K562 (cell line): ENCODE measurements at regions not wholly inside any gene's neighbourhood (a gene's known extent, or its start where the extent isn't known, plus 50 kb on each side); places are given as distances from the start of the nearest gene placed in this dataset.

Experiments
- ATAC-seq: fragments of 200-7000 bp; cut with Tn5 transposase; 3 replicates; pipeline ENCODE4 v1.9.1; 2020; ENCODE audit warnings: moderate library complexity
- BruUV-seq: library from RNA; stranded (reverse); fragments of 400-500 nt; replicated peaks from 2 replicates; lab custom pipeline; 2021; lab: Mats Ljungman, UMichigan
- CTCF ChIA-PET: fragments of 300-600 bp; formaldehyde crosslinking; extraction: SDS; loops from one replicate; lab custom pipeline; 2021; ENCODE audit warnings: low intra/inter-chr PET ratio; lab: Yijun Ruan, JAX
- POLR2A ChIA-PET: fragments of 300-600, 350-650 bp; sonication (Branson Sonifier 250); formaldehyde crosslinking; extraction: SDS; loops from one replicate; lab custom pipeline; 2021; ENCODE audit warnings: antibody characterized with exemption, inconsistent platforms; lab: Yijun Ruan, JAX
- DNase-seq, 4 experiments: peaks; one replicate each; pipeline versions ENCODE4 v3.0.0 to v3.0.0-alpha.2; 2011 to 2018; ENCODE audit warnings: low spot score in 3 of 4, mixed read lengths in 3 of 4; ENCODE audit errors: extremely low read depth in 1 of 4
- FAIRE-seq: peaks from 2 replicates; lab custom pipeline; 2011; peaks lifted over from hg19 to GRCh38; lab: Jason Lieb, UNC
- H2AFZ ChIP-seq: 2 replicates; pipeline ENCODE4 v1.6.0; 2011; ENCODE audit warnings: low read depth, low read length, control low read depth, inconsistent platforms
- H3K27ac ChIP-seq: fragments of 200-600 bp; 3 replicates; pipeline ENCODE4 v1.8.0; 2011; ENCODE audit warnings: low read depth, mild to moderate bottlenecking, control low read depth, inconsistent platforms, low read length, moderate library complexity, mixed read lengths; ENCODE audit errors: extremely low read depth
- H3K27me3 ChIP-seq, 2 experiments: fragments of 300-600 bp in 1 of 2; 2 replicates in 1 of 2; 3 replicates in 1 of 2; pipeline versions ENCODE4 v1.6.0 to v1.8.0; 2011; ENCODE audit warnings: inconsistent platforms in 2 of 2, low read length in 2 of 2, mild to moderate bottlenecking in 1 of 2, mixed read lengths in 1 of 2, moderate library complexity in 1 of 2; ENCODE audit not compliant: control insufficient read depth in 2 of 2, insufficient read depth in 2 of 2
- H3K36me3 ChIP-seq: fragments of 300-600 bp; 3 replicates; pipeline ENCODE4 v1.8.0; 2011; ENCODE audit warnings: mild to moderate bottlenecking, low read length, inconsistent platforms; ENCODE audit not compliant: control insufficient read depth, insufficient read depth
- H3K4me1 ChIP-seq, 2 experiments: fragments of 200-600 bp in 1 of 2; replicated peaks in 1 of 2; 2 replicates in 1 of 2; 3 replicates in 1 of 2; pipeline versions ENCODE4 v1.5.1 to v1.8.0; 2011; ENCODE audit warnings: inconsistent platforms in 2 of 2, low read length in 2 of 2, mild to moderate bottlenecking in 1 of 2, mixed read lengths in 1 of 2, moderate library complexity in 1 of 2; ENCODE audit not compliant: control insufficient read depth in 2 of 2, insufficient read depth in 2 of 2
- H3K4me2 ChIP-seq: 2 replicates; pipeline ENCODE4 v1.6.1; 2011; ENCODE audit warnings: low read length, control low read depth, inconsistent platforms, mixed read lengths; ENCODE audit not compliant: insufficient read depth
- H3K4me3 ChIP-seq: fragments of 200-600 bp; sonication (generic), shearing (Covaris generic); 2 replicates; pipeline ENCODE4 v1.5.1; 2016; ENCODE audit warnings: control low read depth, inconsistent platforms
- H3K79me2 ChIP-seq: fragments of 200-600 bp; 3 replicates; pipeline ENCODE4 v1.8.0; 2011; ENCODE audit warnings: low read length, inconsistent platforms; ENCODE audit not compliant: control insufficient read depth, insufficient read depth
- H3K9ac ChIP-seq, 2 experiments: 2 replicates each; pipeline versions ENCODE4 v1.6.0 to v1.6.1; 2011; ENCODE audit warnings: low read depth in 2 of 2, low read length in 2 of 2, control low read depth in 1 of 2, inconsistent platforms in 1 of 2, mild to moderate bottlenecking in 1 of 2, mixed read lengths in 1 of 2; ENCODE audit not compliant: insufficient read depth in 1 of 2
- H3K9me1 ChIP-seq: one replicate; pipeline ENCODE4 v1.6.0; 2011; ENCODE audit warnings: inconsistent platforms, mild to moderate bottlenecking, low read length, moderate library complexity; ENCODE audit not compliant: control insufficient read depth, insufficient read depth
- H3K9me3 ChIP-seq: replicated peaks from 2 replicates; pipeline ENCODE4 v1.5.1; 2011; ENCODE audit warnings: low read depth, low read length, inconsistent platforms; ENCODE audit not compliant: control insufficient read depth, insufficient read depth
- H4K20me1 ChIP-seq: replicated peaks from 2 replicates; pipeline ENCODE4 v1.6.1; 2011; ENCODE audit warnings: low read length, inconsistent platforms, mixed read lengths; ENCODE audit not compliant: control insufficient read depth, insufficient read depth
- BDP1 ChIP-seq: IDR thresholded peaks from 3 replicates; pipeline ENCODE4 v1.6.1; 2011; ENCODE audit not compliant: insufficient read length, insufficient read depth
- CBX3 ChIP-seq, 2 experiments: IDR thresholded peaks; 1 replicate in 1 of 2; 2 replicates in 1 of 2; pipeline ENCODE4 v1.6.1; 2012; ENCODE audit warnings: inconsistent platforms in 2 of 2, low read length in 2 of 2, borderline replicate concordance in 1 of 2, control low read depth in 1 of 2
- COPS2 ChIP-seq: fragments of 450-650 bp; conservative IDR thresholded peaks from 2 replicates; pipeline ENCODE4 v1.6.1; 2016; ENCODE audit warnings: mild to moderate bottlenecking, moderate library complexity
- DDX20 ChIP-seq: fragments of 450-650 bp; IDR thresholded peaks from 2 replicates; pipeline ENCODE4 v1.6.1; 2016; ENCODE audit warnings: missing genetic modification characterization, low read depth, mild to moderate bottlenecking, missing compliant biosample characterization, moderate library complexity
- E2F4 ChIP-seq: sonication (generic); formaldehyde crosslinking; IDR thresholded peaks from 2 replicates; pipeline ENCODE4 v1.8.0; 2022; ENCODE audit warnings: mild to moderate bottlenecking, low read depth, missing genetic modification reagents
- EP300 ChIP-seq: IDR thresholded peaks from 2 replicates; pipeline ENCODE4 v1.6.1; 2012; ENCODE audit warnings: low read length, improper control_type of control experiment
- HNRNPL ChIP-seq: fragments of 200-400 bp; formaldehyde crosslinking; IDR thresholded peaks from 2 replicates; pipeline ENCODE4 v1.6.1; 2017; ENCODE audit warnings: low read depth, mild to moderate bottlenecking, low read length
- JUN ChIP-seq, 2 experiments: sonication (generic) in 1 of 2; formaldehyde crosslinking in 1 of 2; IDR thresholded peaks; 2 replicates each; pipeline versions ENCODE4 v1.6.1 to v1.8.0; 2012 to 2022; ENCODE audit warnings: borderline replicate concordance in 2 of 2, mild to moderate bottlenecking in 2 of 2, improper control_type of control experiment in 1 of 2, low read depth in 1 of 2, low read length in 1 of 2, missing genetic modification reagents in 1 of 2
- NFIX ChIP-seq: fragments of 250-450 bp; sonication (Bioruptor Pico); IDR thresholded peaks from 2 replicates; pipeline ENCODE4 v1.4.0; 2020; ENCODE audit warnings: low read depth, mild to moderate bottlenecking, moderate library complexity
- ZMIZ1 ChIP-seq, 2 experiments: fragments of 150-350 bp in 1 of 2; IDR thresholded peaks; 2 replicates each; pipeline ENCODE4 v1.6.1; 2012 to 2016; ENCODE audit warnings: low read depth in 2 of 2, low read length in 2 of 2, mild to moderate bottlenecking in 1 of 2, moderate library complexity in 1 of 2
- ZNF280A ChIP-seq: fragments of 450-650 bp; IDR thresholded peaks from 2 replicates; pipeline ENCODE4 v1.6.1; 2018; ENCODE audit warnings: mild to moderate bottlenecking, low read depth; ENCODE audit not compliant: partially characterized antibody
- ZNF324 ChIP-seq: fragments of 250-450 bp; sonication (Bioruptor Pico); IDR thresholded peaks from 2 replicates; pipeline ENCODE4 v1.4.0; 2020; ENCODE audit warnings: mild to moderate bottlenecking
- ZNF707 ChIP-seq: fragments of 250-450 bp; sonication (Bioruptor Pico); conservative IDR thresholded peaks from 2 replicates; pipeline ENCODE4 v1.8.0; 2022; ENCODE audit warnings: inconsistent platforms, mild to moderate bottlenecking, moderate library complexity
- ZNF766 ChIP-seq: fragments of 200-800 bp; sonication (Bioruptor generic); conservative IDR thresholded peaks from 2 replicates; pipeline ENCODE4 v1.6.1; 2016; ENCODE audit warnings: missing genetic modification characterization, missing compliant biosample characterization
- WGBS: fragments of 100-300 bp; shearing (Covaris generic); methylation state at CpG from one replicate; pipeline ENCODE4 v1.1.6; 2016; ENCODE audit warnings: low coverage, mixed read lengths; ENCODE audit not compliant: insufficient coverage; ENCODE audit errors: missing lambda C conversion rate; 5-methylcytosine and 5-hydroxymethylcytosine counted together
- in situ Hi-C: fragments of 300-500 bp; cut with MboI; formaldehyde crosslinking; loops from 4 replicates; pipeline ENCODE4 v1.15.0; 2018; ENCODE audit warnings: inconsistent platforms, mixed read lengths
- intact Hi-C: fragments of 100-400 bp; cut with micrococcal nuclease; formaldehyde crosslinking; loops from 2 replicates; pipeline ENCODE4 v1.14.2; 2022

GRCh38 chr6:40281402-40281801 is 305.8 kb downstream of the LRFN2 start (continued):
- no peak for TF ChIP-seq ZNF280A
- TF ChIP-seq NFIX (CRISPR knock-in tag) = no peak
- no peak for TF ChIP-seq CBX3 (IDR thresholded peaks at IDR 0.05; ENCODE audit: borderline replicate concordance in 1 of 2, low read length in 2 of 2)

- FAIRE-seq = no peak
- no peak overlapping the region for H3K4me3 ChIP-seq
- POLR2A ChIA-PET = no interaction called here
- no peak for TF ChIP-seq ZNF324 (CRISPR knock-in tag)
- no peak for TF ChIP-seq ZMIZ1 (IDR thresholded peaks at IDR 0.05; ENCODE audit: low read depth in 2 of 2, low read length in 2 of 2)
- no peak for TF ChIP-seq BDP1
- no peak for TF ChIP-seq ZNF707 (CRISPR knock-in tag)
- TF ChIP-seq COPS2 = no peak
- TF ChIP-seq HNRNPL = no peak
- TF ChIP-seq EP300 = no peak
- no peak for TF ChIP-seq DDX20 (tag)
- TF ChIP-seq E2F4 (CRISPR knock-in tag) = no peak
- TF ChIP-seq ZNF766 (CRISPR knock-in tag) = no peak
- TF ChIP-seq JUN (IDR thresholded peaks at IDR 0.05; ENCODE audit: borderline replicate concordance, low read depth, low read length) = no peak
- TF ChIP-seq JUN (CRISPR knock-in tag; IDR thresholded peaks at IDR 0.05; ENCODE audit: borderline replicate concordance) = no peak
Observed at GRCh38 chr6:40280231-40280630, 306.9 kb downstream of the LRFN2 start.

More at GRCh38 chr6:40280231-40280630, 306.9 kb downstream of the LRFN2 start:
- peaks cover 3% of the 10 kb centered on the region for H3K9me1 ChIP-seq
- H2AFZ ChIP-seq = no peak overlapping the region
- H3K27me3 ChIP-seq = peaks cover 4 to 32% of the 10 kb centered on the region in 2 experiments; a peak in 3 of 5 replicates
- no peaks in the 10 kb centered on the region for H3K9me3 ChIP-seq
- in situ Hi-C loops (no loop called here), intact Hi-C loops (no loop called here)
- 0% methylated on average over 3 of the region's 3 CpGs for WGBS
- H3K4me1 ChIP-seq = no peaks in the 10 kb centered on the region
- no TSS peak for BruUV-seq
- H3K36me3 ChIP-seq = no peaks in the 10 kb centered on the region
- DNase-seq (no peak), ATAC-seq (no peak)
- no peak overlapping the region for H3K4me2 ChIP-seq
- no peaks in the 10 kb centered on the region for H3K79me2 ChIP-seq
- H4K20me1 ChIP-seq = no peaks in the 10 kb centered on the region; the same call in 1 of the 2 replicates
- no peak overlapping the region for H3K27ac ChIP-seq
- H3K9ac ChIP-seq = no peak overlapping the region
- CTCF ChIA-PET = no interaction called here
